Ascending aorta (tissue), 2 donors: ENCODE measurements at regions not wholly inside any gene's neighbourhood (a gene's known extent, or its start where the extent isn't known, plus 50 kb on each side); places are given as distances from the start of the nearest gene placed in this dataset.

Experiments
- DNase-seq, 2 donors: peaks; one replicate each; pipeline ENCODE4 v3.0.0-alpha.2; 2019; ENCODE audit warnings: low spot score in 2 of 2
- H3K27ac ChIP-seq, 2 donors: fragments of 200-600 bp; sonication (generic); one replicate each; pipeline ENCODE4 v1.5.1; 2016 to 2017; ENCODE audit warnings: mild to moderate bottlenecking in 1 of 2
- H3K27me3 ChIP-seq: fragments of 200-600 bp; sonication (generic); one replicate; pipeline ENCODE4 v1.5.1; 2017
- H3K36me3 ChIP-seq, 2 donors: fragments of 200-600 bp; sonication (generic); one replicate each; pipeline ENCODE4 v1.5.1; 2016
- H3K4me1 ChIP-seq, 2 donors: fragments of 200-600 bp; sonication (generic); one replicate each; pipeline ENCODE4 v1.5.1; 2016 to 2017; ENCODE audit warnings: mild to moderate bottlenecking in 1 of 2
- H3K4me3 ChIP-seq, 2 donors: fragments of 200-600 bp; sonication (generic); one replicate each; pipeline ENCODE4 v1.5.1; 2016 to 2017; ENCODE audit warnings: mild to moderate bottlenecking in 1 of 2
- H3K9me3 ChIP-seq, 2 donors: fragments of 200-600 bp; sonication (generic); one replicate each; pipeline ENCODE4 v1.5.1; 2016
- intact Hi-C: fragments of 100-400 bp; cut with DNase I; formaldehyde crosslinking; loops from one replicate; pipeline ENCODE4 v1.15.1; 2023
- TF ChIP-seq, protein P1 (sequence below), 3 experiments: fragments of 200-600 bp in 2 of 3; fragments of 450-650 bp in 1 of 3; sonication (generic) in 2 of 3; IDR thresholded peaks; one replicate each; pipeline ENCODE4 v1.5.1; 2016 to 2019; ENCODE audit warnings: antibody characterized with exemption in 3 of 3, mild to moderate bottlenecking in 1 of 3, moderate library complexity in 1 of 3

DNA sequence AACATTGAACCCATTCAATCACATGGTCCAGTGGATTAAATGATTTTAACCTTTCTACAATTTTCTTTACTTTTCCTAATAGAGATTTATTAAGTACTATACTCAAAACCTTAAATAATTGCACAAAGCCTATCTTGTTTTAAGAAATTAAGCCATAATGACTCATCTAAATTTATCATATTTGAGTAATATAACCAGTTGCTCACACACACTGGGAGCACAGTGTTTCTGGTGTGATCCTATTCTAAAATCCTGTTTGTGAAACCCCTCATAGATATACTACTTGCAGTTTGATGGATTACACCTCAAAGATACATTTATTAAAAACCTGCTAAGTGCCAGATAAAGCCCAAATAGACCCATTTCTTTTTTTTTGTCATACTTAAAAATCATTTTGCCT lies 668.3 kb upstream of the CDH18 start:
- intact Hi-C loops = no loop called here
- Histone ChIP-seq H3K27me3 (no peaks in the 10 kb centered on the region), H3K9me3 (no peaks in the 10 kb centered on the region), H3K4me1 (no peaks in the 10 kb centered on the region), H3K4me3 (no peak overlapping the region), H3K27ac (no peak overlapping the region), H3K36me3 (no peaks in the 10 kb centered on the region)
- no peak for DNase-seq
- TF ChIP-seq, protein P1, sequence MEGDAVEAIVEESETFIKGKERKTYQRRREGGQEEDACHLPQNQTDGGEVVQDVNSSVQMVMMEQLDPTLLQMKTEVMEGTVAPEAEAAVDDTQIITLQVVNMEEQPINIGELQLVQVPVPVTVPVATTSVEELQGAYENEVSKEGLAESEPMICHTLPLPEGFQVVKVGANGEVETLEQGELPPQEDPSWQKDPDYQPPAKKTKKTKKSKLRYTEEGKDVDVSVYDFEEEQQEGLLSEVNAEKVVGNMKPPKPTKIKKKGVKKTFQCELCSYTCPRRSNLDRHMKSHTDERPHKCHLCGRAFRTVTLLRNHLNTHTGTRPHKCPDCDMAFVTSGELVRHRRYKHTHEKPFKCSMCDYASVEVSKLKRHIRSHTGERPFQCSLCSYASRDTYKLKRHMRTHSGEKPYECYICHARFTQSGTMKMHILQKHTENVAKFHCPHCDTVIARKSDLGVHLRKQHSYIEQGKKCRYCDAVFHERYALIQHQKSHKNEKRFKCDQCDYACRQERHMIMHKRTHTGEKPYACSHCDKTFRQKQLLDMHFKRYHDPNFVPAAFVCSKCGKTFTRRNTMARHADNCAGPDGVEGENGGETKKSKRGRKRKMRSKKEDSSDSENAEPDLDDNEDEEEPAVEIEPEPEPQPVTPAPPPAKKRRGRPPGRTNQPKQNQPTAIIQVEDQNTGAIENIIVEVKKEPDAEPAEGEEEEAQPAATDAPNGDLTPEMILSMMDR (IDR thresholded peaks at IDR 0.05) = no peak

DNA sequence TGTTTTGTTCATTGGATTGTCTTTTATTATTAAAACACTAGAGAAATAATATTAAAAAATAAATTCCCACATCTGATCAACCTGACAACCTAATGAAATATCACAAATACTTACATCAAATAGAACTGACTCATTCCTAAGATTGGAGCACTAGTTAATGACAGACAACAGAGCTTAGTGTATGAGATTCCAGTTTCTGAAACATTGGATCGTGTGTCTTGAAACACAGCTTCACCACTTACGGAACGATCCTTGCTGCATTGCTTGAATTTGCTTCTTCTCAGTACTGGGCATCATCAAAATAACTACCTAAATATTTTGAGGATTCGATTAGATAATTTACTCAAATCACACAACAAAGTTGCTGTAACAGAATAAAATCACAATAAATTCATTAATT lies 667.2 kb upstream of the CDH18 start:
- H3K36me3 ChIP-seq = no peaks in the 10 kb centered on the region
- no peak overlapping the region for H3K4me3 ChIP-seq
- no peaks in the 10 kb centered on the region for H3K27me3 ChIP-seq
- DNase-seq = no peak
- no peaks in the 10 kb centered on the region for H3K9me3 ChIP-seq
- H3K27ac ChIP-seq = no peak overlapping the region
- intact Hi-C loops = no loop called here
- TF ChIP-seq, protein P1 (IDR thresholded peaks at IDR 0.05) = no peak
- no peaks in the 10 kb centered on the region for H3K4me1 ChIP-seq

DNA sequence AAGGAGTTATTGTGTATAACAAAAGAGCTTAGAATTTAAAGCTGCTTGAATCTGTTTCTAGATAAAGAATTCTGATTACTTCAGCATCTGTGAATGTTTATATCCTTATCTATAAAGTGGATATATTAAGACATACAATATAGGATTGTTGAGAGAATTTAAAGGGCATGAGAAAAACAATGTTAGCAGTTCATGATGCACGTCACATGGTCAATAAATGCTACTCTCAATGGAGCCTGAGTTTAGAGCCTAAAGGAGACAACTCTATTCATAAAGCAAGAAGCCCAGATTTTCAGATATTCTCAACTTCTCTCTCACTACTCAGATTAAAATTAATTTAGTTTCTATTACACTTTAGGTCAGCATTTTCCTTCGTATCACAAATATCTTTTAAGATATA lies 666.7 kb upstream of the CDH18 start:
- H3K4me1 ChIP-seq = no peaks in the 10 kb centered on the region
- no peaks in the 10 kb centered on the region for H3K27me3 ChIP-seq
- H3K27ac ChIP-seq = no peak overlapping the region
- no peak overlapping the region for H3K4me3 ChIP-seq
- TF ChIP-seq, protein P1 (IDR thresholded peaks at IDR 0.05) = no peak
- no peak for DNase-seq
- intact Hi-C loops = no loop called here
- H3K9me3 ChIP-seq = no peaks in the 10 kb centered on the region
- H3K36me3 ChIP-seq = no peaks in the 10 kb centered on the region

DNA sequence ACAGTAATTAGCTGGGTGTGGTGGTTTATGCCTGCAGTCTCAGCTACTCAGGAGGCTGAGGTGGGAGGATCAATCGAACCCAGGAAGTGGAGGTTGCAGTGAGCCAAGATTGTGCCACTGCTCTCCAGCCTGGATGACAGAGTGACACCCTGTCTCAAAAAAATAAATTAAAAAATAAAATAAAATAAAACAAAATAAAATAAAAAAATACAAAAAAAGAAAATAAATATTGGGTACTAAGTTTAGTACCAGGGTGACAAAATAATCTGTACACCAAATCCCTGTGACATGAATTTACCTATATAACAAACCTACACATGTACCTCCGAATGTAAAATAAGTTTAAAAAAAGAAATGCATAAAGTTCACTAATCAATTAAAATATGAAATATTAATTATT lies 666.0 kb upstream of the CDH18 start:
- H3K9me3 ChIP-seq = no peaks in the 10 kb centered on the region
- no peak overlapping the region for H3K4me3 ChIP-seq
- no peak for DNase-seq
- TF ChIP-seq, protein P1 (IDR thresholded peaks at IDR 0.05) = no peak
- H3K27me3 ChIP-seq = no peaks in the 10 kb centered on the region
- no peaks in the 10 kb centered on the region for H3K36me3 ChIP-seq
- no peaks in the 10 kb centered on the region for H3K4me1 ChIP-seq
- intact Hi-C loops = no loop called here
- H3K27ac ChIP-seq = no peak overlapping the region

DNA sequence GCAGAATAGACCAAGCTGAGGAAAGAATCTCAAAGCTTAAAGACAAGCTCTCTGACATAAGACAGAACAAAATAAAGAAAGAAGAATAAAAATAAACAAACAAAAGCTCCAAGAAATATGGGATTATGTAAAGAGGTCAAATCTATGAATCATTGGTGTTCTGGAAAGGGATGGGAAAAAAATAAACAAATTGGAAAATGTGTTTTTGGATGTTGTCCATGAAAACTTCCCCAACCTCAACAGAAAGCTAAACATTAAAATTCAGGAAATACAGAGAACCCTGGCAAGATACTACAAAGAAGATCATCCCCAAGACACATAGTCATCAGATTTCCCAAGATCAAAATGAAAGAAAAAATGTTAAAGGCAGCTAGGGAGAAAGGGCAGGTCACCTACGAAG lies 662.0 kb upstream of the CDH18 start:
- Histone ChIP-seq H3K9me3 (no peaks in the 10 kb centered on the region), H3K4me3 (no peak overlapping the region), H3K27me3 (no peaks in the 10 kb centered on the region), H3K36me3 (no peaks in the 10 kb centered on the region), H3K4me1 (no peaks in the 10 kb centered on the region), H3K27ac (no peak overlapping the region)
- no peak for DNase-seq
- TF ChIP-seq, protein P1 (IDR thresholded peaks at IDR 0.05) = no peak
- intact Hi-C loops = no loop called here

DNA sequence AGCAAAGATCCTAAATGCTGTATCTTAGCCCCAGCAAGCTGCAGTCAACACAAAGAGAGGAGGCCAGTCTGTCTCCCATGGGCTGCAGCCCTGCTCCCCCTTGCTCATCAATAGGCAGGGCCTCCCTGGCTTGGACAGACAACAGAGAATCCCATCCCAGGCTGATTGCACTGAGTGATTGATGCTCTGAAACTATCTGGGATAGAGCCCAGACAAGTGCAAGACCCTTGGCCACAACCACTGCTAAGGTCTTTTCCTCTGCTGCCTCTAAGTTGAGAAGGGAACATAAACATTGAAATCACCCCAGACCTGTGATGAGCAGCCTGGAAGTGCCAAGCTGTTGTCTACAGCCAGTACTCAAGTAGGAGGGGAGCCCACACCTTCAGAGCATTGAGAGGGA lies 661.0 kb upstream of the CDH18 start:
- Histone ChIP-seq H3K27me3 (no peaks in the 10 kb centered on the region), H3K4me3 (no peak overlapping the region), H3K9me3 (no peaks in the 10 kb centered on the region), H3K27ac (no peak overlapping the region), H3K4me1 (no peaks in the 10 kb centered on the region), H3K36me3 (no peaks in the 10 kb centered on the region)
- DNase-seq = no peak
- TF ChIP-seq, protein P1 (IDR thresholded peaks at IDR 0.05) = no peak
- intact Hi-C loops = no loop called here
